CD14-positive monocyte (primary cell): ENCODE measurements at regions not wholly inside any gene's neighbourhood (a gene's known extent, or its start where the extent isn't known, plus 50 kb on each side); places are given as distances from the start of the nearest gene placed in this dataset.

Experiments
- DNase-seq, 3 donors: peaks; one replicate each; pipeline ENCODE4 v3.0.0-alpha.2; 2011 to 2022
- H2AFZ ChIP-seq: 2 replicates; pipeline ENCODE4 v1.6.0; 2012; ENCODE audit warnings: mild to moderate bottlenecking, low read depth, low read length, inconsistent platforms; ENCODE audit not compliant: insufficient read depth, poor library complexity, severe bottlenecking
- H3K27ac ChIP-seq, 2 donors: 1 replicate in 1 of 2; 2 replicates in 1 of 2; pipeline ENCODE4 v1.5.1; 2012 to 2013; ENCODE audit warnings: low read length in 2 of 2, control low read depth in 1 of 2, inconsistent platforms in 1 of 2, low read depth in 1 of 2, mild to moderate bottlenecking in 1 of 2
- H3K27me3 ChIP-seq, 2 donors: one replicate each; pipeline versions ENCODE4 v1.6.0 to v1.6.1; 2011 to 2013; ENCODE audit warnings: low read length in 2 of 2; ENCODE audit not compliant: control insufficient read depth in 2 of 2, insufficient read depth in 2 of 2
- H3K36me3 ChIP-seq, 2 donors: replicated peaks in 1 of 2; 1 replicate in 1 of 2; 2 replicates in 1 of 2; pipeline versions ENCODE4 v1.5.1 to v1.6.1; 2012 to 2013; ENCODE audit warnings: low read length in 2 of 2, control low read depth in 1 of 2, inconsistent platforms in 1 of 2, mild to moderate bottlenecking in 1 of 2; ENCODE audit not compliant: insufficient read depth in 2 of 2, control insufficient read depth in 1 of 2
- H3K4me1 ChIP-seq, 2 donors: 1 replicate in 1 of 2; 2 replicates in 1 of 2; pipeline versions ENCODE4 v1.5.1 to v1.6.1; 2012 to 2013; ENCODE audit warnings: low read length in 2 of 2, control low read depth in 1 of 2, inconsistent platforms in 1 of 2, mild to moderate bottlenecking in 1 of 2, moderate library complexity in 1 of 2; ENCODE audit not compliant: insufficient read depth in 2 of 2, control insufficient read depth in 1 of 2
- H3K4me2 ChIP-seq: replicated peaks from 2 replicates; pipeline ENCODE3; 2012; ENCODE audit warnings: low read length, moderate library complexity, mild to moderate bottlenecking; ENCODE audit not compliant: poor library complexity, severe bottlenecking; ENCODE audit errors: extremely low read depth
- H3K4me3 ChIP-seq, 3 experiments: fragments of 200-600 bp in 1 of 3; sonication (generic) in 1 of 3; replicated peaks in 1 of 3; 1 replicate in 2 of 3; 2 replicates in 1 of 3; pipeline ENCODE4 v1.5.1; 2011 to 2013; ENCODE audit warnings: low read length in 3 of 3, mild to moderate bottlenecking in 3 of 3, control low read depth in 2 of 3, low read depth in 2 of 3, inconsistent platforms in 1 of 3, moderate library complexity in 1 of 3
- H3K79me2 ChIP-seq: 2 replicates; pipeline ENCODE4 v1.6.0; 2012; ENCODE audit warnings: mild to moderate bottlenecking, control low read depth, inconsistent platforms, low read length, moderate library complexity; ENCODE audit not compliant: insufficient read depth
- H3K9ac ChIP-seq: 2 replicates; pipeline ENCODE4 v1.6.0; 2017; ENCODE audit warnings: low read length, mild to moderate bottlenecking; ENCODE audit not compliant: insufficient read depth, poor library complexity, severe bottlenecking
- H3K9me3 ChIP-seq, 2 donors: replicated peaks in 1 of 2; 1 replicate in 1 of 2; 2 replicates in 1 of 2; pipeline versions ENCODE4 v1.5.1 to v1.6.1; 2012 to 2013; ENCODE audit warnings: low read length in 2 of 2, control low read depth in 1 of 2; ENCODE audit not compliant: control insufficient read depth in 1 of 2, insufficient read depth in 1 of 2
- H4K20me1 ChIP-seq: 2 replicates; pipeline ENCODE4 v1.6.0; 2012; ENCODE audit warnings: mild to moderate bottlenecking, low read length, control low read depth, moderate library complexity; ENCODE audit not compliant: insufficient read depth
- H3K27ac Mint-ChIP-seq, 7 donors: one replicate each; pipeline ENCODE4 v1.8.0; 2020; ENCODE audit warnings: mild to moderate bottlenecking in 7 of 7, mixed read lengths in 7 of 7, moderate library complexity in 6 of 7, inconsistent platforms in 2 of 7
- H3K27me3 Mint-ChIP-seq, 3 donors: one replicate each; pipeline ENCODE4 v1.8.0; 2021 to 2022; ENCODE audit warnings: low read depth in 3 of 3, mild to moderate bottlenecking in 3 of 3, mixed read lengths in 3 of 3, moderate library complexity in 3 of 3, inconsistent platforms in 1 of 3
- H3K36me3 Mint-ChIP-seq, 2 donors: one replicate each; pipeline ENCODE4 v1.8.0; 2020; ENCODE audit warnings: mixed read lengths in 2 of 2, inconsistent platforms in 1 of 2, mild to moderate bottlenecking in 1 of 2
- H3K4me1 Mint-ChIP-seq: one replicate; pipeline ENCODE4 v1.8.0; 2020; ENCODE audit warnings: mild to moderate bottlenecking, mixed read lengths
- H3K4me3 Mint-ChIP-seq, 2 donors: one replicate each; pipeline ENCODE4 v1.8.0; 2020; ENCODE audit warnings: mild to moderate bottlenecking in 2 of 2, mixed read lengths in 2 of 2, moderate library complexity in 1 of 2
- H3K9me3 Mint-ChIP-seq, 7 donors: one replicate each; pipeline ENCODE4 v1.8.0; 2020 to 2022; ENCODE audit warnings: mixed read lengths in 7 of 7, mild to moderate bottlenecking in 6 of 7, moderate library complexity in 6 of 7, inconsistent platforms in 2 of 7
- CTCF ChIP-seq: fragments of 200-600 bp; IDR thresholded peaks from one replicate; pipeline ENCODE4 v1.8.0; 2022; ENCODE audit warnings: antibody characterized with exemption, mild to moderate bottlenecking
- WGBS: methylation state at CpG from one replicate; pipeline ENCODE4 v1.1.5; 2013; ENCODE audit warnings: missing lambda C conversion rate; ENCODE audit not compliant: insufficient coverage; 5-methylcytosine and 5-hydroxymethylcytosine counted together
- intact Hi-C, 2 donors: fragments of 100-400 bp; cut with micrococcal nuclease; formaldehyde crosslinking; loops; one replicate each; pipeline versions ENCODE4 v1.15.0 to v1.15.1; 2023

GRCh38 chr5:120841830-120842229 is 377.7 kb downstream of the PRR16 start:
- H3K4me3 ChIP-seq = no peak overlapping the region
- H3K4me2 ChIP-seq = no peak overlapping the region
- Mint-ChIP-seq H3K4me1 (no peaks in the 10 kb centered on the region), H3K27me3 (no peaks in the 10 kb centered on the region), H3K4me3 (no peak overlapping the region), H3K27ac (no peak overlapping the region), H3K36me3 (no peaks in the 10 kb centered on the region), H3K9me3 (peaks cover 0 to 2% (median 0%) of the 10 kb centered on the region in 7 donors)
- H3K79me2 ChIP-seq = no peaks in the 10 kb centered on the region
- H3K9ac ChIP-seq = no peak overlapping the region
- no peak for DNase-seq
- intact Hi-C loops = no loop called here
- H3K36me3 ChIP-seq = no peaks in the 10 kb centered on the region
- no peaks in the 10 kb centered on the region for H3K4me1 ChIP-seq
- no peaks in the 10 kb centered on the region for H3K9me3 ChIP-seq
- no peak overlapping the region for H2AFZ ChIP-seq
- no peak overlapping the region for H3K27ac ChIP-seq
- TF ChIP-seq CTCF = no peak
- H3K27me3 ChIP-seq = no peaks in the 10 kb centered on the region
- no peaks in the 10 kb centered on the region for H4K20me1 ChIP-seq

- Histone ChIP-seq H3K27ac (no peak overlapping the region), H4K20me1 (no peaks in the 10 kb centered on the region), H3K9ac (no peak overlapping the region), H3K79me2 (no peaks in the 10 kb centered on the region), H3K4me1 (no peaks in the 10 kb centered on the region), H3K36me3 (no peaks in the 10 kb centered on the region), H3K27me3 (no peaks in the 10 kb centered on the region), H2AFZ (no peak overlapping the region), H3K4me2 (no peak overlapping the region), H3K4me3 (no peak overlapping the region), H3K9me3 (peaks cover 2 to 3% of the 10 kb centered on the region in 2 donors)
- intact Hi-C loops = no loop called here
- TF ChIP-seq CTCF = no peak
- Mint-ChIP-seq H3K4me3 (no peak overlapping the region), H3K4me1 (no peaks in the 10 kb centered on the region), H3K27me3 (no peaks in the 10 kb centered on the region), H3K27ac (no peak overlapping the region), H3K36me3 (no peaks in the 10 kb centered on the region), H3K9me3 (peaks cover 0 to 2% (median 2%) of the 10 kb centered on the region in 7 donors)
- WGBS = 91% methylated on average over 2 of the region's 3 CpGs
- DNase-seq = no peak
These were observed 379.4 kb downstream of the PRR16 start for GRCh38 chr5:120843390-120843980.
